NCI-H2107 (cell line): ENCODE measurements at regions not wholly inside any gene's neighbourhood (a gene's known extent, or its start where the extent isn't known, plus 50 kb on each side); places are given as distances from the start of the nearest gene placed in this dataset.

ENCODE experiments used
- DNase-seq: peaks from one replicate; lab custom pipeline; 2025; lab: John Stamatoyannopoulos, UW

DNA sequence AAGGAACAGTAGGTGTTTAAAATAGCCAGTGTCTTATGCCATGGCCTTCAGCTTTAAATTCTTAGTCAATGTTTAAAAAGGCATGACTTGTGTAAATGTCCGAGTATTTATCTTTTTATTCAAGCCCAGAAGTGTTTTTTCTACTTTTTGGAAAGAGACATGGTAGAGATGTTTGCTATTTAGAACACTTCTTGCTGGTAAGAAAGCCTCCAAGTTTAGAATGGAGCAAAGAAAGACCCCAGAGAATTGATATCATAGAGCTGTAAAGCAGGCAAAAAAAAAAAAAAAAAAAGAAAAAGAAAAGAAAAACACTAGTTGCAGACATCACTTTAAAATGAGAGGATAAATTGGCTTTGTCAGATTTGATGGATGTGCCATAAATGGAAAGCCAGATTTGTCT is 375.1 kb downstream of the TMEM167A start:
- DNase-seq: no peak

DNA sequence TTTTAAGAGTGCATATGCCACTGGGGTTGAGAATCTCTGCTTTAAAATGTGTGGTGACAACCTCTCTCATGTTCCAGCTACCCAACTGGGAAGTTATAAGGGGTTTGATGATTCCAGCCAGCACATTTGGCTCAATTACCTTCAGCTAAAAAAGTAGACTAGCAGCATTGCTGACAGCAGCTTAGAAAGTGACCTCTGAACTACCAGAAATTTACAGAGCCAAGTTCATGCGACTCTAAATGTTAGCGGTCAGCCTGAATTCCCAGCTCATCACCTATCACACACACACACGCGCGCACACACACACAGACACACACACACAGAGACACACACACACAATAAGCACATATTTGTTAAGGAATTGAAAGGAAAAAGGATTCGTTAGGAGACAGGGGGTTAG is 377.5 kb downstream of the TMEM167A start:
- DNase-seq: no peak

DNA sequence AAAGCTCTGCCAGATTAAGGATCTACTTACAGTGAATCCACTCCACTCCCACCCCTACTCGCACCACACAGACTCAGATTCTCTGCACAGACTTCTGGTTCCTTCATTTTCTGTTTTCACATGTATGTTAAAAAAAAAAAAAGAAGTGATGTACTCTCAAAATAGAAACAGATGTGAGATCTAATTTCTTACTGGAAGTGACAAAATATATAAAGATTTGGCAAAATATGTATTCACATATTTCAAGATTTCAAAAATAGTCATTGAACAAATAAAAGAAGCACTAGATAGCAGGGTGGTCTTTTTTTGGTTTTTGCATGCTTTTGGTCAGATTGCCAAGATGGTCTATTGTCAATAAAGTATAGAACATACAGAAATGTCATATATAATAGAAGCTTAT is 379.2 kb downstream of the TMEM167A start:
- no peak for DNase-seq

DNA sequence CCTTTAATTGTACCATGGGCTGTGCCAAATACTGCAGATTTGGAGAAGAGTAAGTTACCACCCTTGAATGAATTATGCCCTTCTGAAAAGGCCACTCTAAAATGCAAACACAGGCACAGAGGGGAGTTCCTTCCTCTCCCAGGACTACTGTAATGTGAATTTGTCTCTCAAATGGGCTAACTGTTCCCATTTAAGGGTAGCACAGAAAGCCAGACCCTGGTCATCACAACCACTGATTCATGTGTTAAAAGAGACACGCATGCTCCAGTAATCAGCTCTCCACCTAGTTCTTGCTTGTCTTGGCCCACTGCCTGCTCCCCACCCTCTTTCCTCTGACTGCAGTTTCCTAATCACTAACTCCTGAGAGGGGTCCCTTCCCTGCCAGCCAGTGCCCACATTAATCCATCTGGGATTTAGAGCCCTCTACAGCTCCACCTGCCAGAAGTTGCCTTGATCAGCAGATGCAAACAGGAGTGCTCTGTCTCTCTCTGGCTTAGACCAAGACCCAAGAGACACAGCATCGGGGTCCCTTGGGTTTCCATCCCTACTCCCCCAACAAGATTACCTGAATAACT is 382.4 kb downstream of the TMEM167A start:
- no peak for DNase-seq

DNA sequence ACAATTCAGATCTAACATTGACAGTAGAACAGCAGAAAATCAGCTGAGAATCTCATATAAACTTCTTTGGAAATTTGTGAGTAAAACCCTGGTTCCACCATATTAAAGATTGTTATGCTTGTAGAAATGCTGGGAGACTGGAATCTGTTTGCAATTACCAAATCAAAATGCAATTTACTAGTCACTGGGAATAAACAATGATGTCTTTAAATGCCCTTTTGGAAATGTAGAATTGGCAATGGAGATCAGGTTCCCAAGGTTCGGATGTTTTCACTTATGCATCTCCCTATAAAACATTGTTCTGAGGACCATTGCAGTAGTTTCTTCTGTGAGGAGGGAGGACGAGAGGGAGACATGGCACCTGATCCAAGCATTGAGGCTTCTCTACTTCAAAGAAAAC is 384.4 kb downstream of the TMEM167A start:
- no peak for DNase-seq

DNA sequence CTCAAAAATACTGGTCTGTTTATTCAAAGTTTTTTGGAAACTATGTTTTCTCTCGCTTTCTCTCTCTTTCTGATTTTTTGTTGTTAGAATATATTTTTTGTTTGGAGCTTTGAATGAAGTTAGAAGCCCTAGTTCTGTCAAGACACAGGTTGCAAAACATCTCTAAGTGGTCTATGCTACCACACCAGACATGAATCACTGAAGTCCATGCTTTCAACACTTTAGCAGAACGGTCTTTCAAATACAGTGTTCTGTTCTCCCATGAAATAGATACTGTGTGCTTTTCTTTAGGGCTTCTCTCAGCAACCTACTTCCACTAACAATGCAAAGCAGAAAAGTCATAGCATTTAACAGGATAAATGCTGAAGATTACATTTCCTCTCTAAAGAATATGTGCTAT is 392.5 kb downstream of the TMEM167A start:
- DNase-seq: no peak

DNA sequence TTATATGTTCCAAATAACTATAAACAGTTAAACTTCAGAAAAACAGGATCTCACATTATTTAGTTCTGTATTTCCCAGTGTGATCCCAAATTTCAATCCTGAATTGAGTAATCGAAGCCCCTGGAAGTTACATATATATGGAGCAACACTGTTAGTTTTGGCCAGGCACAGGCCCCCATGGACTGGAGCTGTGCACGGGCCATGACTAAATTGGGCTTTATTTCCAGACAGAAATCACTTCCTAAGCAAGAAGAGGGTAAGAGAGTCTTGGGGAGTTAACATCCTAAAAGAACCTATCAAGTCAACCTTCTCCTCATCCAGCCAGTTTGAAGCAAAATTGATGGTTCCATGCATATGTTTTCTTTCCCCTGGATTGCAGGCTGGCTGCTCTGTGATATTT is 393.0 kb downstream of the TMEM167A start:
- no peak for DNase-seq

DNA sequence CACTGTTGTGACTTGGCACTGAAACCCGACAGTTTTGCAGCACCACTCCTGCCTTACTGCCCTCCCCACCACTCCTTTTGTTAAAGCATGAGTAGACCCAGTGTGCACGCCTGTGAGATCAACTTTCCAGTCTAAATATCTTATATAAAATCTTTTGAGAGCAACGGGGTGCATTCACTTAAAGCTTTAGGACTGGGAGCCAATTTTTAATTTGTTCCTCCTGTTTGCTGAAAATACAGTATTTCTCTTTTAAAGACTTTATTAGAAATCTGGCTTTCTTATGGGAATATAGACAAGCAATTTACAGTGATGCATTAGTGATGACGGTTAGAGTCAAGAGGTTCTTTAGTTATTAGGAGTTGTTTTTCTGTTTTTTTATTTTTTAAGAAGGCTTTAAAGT is 397.5 kb downstream of the TMEM167A start:
- DNase-seq: no peak

DNA sequence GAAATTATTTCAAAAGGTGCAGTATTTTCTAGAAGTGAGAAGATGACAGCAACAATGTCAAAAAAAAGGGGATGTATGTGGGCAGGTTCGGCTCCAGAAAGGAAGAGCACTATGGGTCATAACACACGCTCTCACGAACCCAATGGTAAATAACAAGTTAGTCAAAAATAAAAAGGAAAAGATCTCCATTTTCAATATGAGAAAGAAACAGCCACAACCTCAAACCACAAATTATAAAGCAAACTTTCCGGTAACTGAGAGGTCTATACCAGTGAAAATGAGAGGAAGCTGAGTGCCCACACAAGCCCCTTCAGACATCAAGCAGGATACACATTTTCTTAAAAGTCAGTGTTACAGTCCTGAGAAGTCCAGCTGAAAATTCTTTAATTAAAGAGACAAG is 398.5 kb upstream of the RPS23 start:
- no peak for DNase-seq

DNA sequence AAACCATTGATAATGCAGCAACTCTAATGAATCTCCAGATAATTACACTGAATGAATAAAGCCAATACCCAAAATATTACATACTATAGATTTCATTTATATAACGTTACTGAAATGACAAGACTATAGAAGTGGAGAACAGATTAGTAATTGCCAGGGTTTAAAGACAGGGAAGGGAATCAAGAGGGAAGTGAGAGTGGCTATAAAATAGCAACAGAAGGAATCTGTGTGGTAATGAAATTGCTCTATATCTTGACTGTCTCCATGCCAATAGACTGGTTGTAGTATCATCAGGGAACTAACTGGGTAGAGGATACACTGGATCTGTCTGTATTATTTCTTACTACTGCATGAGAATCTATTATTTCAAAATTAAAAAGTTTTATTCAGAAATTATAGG is 396.5 kb upstream of the RPS23 start:
- DNase-seq: no peak

DNA sequence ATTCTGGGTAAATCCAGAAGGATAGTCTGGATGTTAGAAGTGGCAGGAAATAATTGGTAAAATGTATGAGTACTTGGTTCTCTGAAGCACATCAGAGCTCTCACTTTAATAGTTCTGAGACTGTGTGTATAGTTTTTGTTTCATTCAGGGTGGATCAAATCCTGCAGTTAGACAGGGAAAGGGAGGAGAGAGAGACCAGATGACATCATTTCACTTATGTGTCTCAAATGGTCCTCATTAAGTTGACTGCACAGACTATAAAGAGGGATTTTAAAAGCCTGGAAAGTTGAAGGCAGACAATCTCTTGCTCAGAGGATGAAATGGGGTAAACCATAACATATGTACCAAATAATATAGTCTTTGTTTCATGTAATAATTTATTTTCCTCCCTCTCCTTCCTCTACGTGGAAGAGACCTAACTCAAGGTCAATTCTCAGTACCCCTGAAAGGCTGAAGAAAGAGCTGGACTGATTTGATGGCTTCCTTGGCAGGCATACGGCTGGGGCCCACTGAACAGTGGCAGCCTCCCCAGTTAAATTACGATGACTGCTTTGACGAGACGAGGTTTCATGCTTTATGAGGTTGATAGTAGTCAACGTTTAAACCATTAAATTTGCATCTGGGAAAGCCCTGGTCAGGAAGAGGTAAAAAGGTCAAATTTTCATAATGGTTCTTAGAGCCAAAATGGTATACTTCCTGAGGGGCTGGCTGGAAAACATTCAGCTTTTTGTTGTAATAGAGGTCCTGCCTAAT is 395.1 kb upstream of the RPS23 start:
- DNase-seq: no peak

DNA sequence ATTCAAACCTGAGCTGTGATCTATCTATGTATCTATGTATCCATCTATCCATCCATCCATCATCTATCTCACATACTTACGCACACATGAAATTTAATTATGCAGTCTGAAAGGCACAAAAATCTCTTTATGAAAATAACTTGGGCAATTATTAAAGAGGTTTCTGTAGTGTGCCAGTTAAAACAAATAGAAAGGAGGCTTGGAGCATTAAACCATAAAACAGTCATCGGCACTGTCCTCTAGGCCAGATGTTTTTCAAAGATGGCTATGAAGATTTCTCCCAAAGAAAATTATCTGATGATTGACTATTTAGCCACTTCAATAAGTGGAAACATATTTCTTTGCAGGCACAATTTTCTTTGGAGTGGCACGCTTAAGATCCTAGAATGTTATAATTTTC is 392.5 kb upstream of the RPS23 start:
- DNase-seq: no peak

DNA sequence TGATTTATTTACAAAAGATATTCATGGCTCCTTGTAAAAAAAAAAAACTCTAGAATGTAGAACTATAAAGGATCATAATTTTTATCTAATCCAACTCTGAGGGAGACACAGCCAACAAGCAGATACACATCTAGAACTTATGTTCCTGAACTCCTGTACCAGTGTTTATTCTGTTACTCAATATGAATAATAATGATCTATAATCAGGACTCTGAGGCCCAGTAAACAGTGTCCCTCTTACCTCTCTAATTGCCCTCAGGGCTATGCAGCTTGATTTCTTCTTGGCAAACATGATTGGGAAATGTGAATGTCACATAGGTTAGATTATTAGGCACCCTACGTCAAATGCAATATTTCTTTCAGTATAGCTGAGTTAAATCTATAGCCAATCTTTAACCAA is 391.6 kb upstream of the RPS23 start:
- no peak for DNase-seq

DNA sequence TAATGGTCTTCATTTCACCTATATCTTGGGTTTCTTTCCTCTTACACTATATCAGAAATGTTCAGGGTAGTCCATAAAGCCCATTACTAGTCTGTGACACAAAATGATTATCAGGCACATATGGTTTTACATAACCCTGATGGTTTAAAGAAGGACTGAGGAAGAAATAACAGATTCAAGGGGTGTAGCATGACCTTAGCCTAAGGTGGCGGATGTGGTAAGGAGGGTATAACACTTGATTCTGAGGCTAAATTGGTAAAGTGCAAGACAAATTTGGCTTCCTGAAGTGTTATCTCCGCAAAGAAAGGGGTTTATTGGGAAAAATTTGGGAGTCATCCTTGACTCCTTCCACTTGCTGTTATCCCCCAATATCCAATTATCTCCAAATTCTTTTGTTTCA is 388.2 kb upstream of the RPS23 start:
- DNase-seq: no peak

DNA sequence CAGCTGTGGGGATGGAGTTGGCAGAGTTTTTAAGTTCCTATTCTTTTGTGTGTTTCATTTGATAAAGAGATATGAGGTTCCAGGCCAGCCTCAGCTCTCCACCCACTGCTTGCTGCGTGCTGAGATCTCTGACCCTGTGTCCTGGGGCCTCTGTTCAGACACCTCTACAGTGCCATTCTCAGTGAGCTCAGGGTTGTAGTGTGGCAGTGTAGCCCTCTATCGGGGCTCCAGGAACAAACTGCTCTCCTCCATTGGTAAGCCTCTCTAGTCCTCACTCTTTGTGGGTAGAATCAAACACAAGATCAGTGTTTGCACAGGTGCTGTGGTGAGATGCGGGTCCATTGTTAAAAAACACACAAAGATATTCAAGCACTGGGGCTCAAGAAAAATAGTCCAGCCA is 386.6 kb upstream of the RPS23 start:
- DNase-seq: no peak

DNA sequence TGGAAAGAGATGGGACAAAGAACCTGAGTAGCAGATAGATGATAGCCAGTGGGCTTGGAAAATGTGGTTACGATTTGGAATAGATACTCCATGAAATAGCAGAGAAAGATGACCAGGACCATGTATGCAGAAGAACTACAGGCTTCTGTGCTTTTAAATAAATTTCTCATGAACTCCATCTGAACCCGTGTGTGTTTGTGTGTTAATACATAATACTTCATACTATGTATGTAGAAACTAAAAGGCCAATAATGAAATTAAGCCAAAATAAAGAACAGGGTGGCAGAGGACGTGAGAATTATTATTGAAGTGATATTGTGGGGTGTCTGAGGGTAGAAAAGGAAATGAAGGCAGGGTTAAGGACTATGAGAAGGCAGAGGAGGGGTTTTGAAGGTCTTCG is 385.1 kb upstream of the RPS23 start:
- no peak for DNase-seq

DNA sequence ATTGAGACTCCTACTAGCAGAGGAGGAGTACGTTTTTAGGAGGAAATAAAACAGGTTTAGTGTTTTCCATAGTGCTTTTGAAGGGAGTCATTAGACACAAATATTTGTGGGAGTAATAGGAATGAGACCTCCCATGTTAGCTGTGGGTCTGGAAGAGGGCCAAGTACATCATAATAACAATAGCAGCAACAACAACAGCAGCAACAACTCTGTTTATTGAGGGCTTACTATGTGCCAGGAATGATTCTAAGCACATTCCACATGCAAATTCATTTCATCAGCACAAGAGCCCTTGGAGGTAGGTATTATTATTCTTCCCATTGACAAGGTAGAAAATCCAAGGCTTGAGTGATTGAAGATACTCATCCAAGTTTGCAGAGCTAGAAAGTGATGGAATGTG is 384.2 kb upstream of the RPS23 start:
- no peak for DNase-seq

DNA sequence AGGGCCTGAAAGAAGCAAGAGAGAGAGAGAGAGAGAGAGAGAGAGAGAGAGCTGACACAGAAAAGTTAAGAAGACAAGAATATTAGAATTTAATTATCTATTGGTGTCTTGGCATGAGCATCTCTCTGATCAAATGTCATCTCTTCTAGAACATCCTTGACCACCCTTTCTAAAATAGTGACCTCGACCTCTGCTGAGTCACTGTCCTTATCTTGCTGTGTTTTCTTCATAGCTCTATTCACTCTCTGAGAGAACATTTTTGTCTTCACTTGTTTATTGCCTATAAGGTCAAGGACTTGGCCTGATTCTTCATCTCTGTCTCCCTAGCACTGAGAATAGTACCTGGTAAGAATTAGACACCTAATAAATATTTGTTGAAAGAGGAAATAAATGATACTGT is 383.8 kb upstream of the RPS23 start:
- no peak for DNase-seq

DNA sequence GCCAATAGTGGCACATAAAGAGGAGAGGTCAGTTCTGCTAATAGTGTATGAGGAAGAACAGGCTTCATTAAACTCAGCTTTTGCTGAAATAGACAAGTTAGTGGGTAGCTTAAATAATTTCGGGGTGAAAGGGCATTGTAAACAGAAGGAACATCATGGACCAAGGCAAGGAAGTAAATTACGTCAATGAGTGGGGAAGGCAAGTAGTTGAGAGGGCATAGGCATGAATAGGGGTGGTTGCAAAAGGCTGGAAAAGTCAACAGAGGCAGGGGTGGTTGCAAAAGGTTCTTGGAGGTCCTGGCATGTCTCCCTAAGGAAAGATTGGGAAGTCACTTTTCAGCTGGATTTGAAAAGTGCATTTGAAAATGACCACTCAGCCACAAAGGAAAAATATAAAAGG is 383.3 kb upstream of the RPS23 start:
- DNase-seq: no peak

DNA sequence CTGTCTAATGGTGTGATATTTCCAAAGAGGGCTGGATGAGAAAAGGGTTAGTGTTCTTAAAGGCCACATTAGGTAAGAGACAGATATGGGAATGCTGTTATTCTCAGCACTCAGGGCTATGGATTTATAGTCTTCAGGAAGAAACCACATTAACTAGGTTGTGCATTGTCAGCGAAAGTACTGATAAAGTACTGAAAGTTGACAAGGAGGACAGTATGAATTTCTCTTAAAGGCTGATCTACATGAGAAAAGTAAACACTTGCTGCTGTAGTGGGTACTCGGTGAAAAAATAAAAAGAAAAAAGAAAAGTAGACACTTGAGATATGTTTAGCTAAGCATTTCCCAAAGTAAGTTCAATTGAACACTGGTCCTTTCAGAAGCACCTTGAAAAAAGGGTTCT is 381.0 kb upstream of the RPS23 start:
- no peak for DNase-seq

DNA sequence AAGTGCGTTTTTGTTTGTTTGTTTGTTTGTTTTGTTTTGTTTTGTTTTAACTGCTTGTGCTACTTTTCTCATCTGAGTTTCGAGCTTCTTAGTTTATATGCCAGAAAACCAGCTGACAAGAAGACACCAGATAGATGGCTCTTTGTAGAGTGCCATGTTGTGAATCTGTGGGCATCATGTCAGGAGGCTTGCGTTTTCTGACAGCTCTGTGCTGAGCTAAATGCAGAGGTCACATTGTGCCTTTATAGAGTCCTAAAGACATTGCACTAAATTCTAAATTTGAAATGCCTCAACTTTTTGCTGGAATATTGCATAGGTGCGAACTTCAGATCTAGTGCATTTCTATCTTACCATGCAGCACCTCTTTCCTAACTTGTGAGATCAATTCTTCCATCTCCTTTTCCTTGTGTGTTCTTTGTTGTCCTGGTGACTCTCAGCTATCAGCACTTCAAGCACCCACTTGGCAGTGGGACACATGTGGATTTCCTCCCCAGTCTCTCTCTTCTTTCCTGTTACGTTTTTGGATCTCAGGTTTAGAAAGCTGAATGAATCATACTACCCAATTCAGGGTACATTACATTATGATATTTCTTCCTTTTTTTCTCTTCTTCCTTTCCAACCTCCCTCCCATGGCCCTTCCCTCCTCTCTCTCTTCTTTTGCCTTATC is 379.0 kb upstream of the RPS23 start:
- DNase-seq: no peak

DNA sequence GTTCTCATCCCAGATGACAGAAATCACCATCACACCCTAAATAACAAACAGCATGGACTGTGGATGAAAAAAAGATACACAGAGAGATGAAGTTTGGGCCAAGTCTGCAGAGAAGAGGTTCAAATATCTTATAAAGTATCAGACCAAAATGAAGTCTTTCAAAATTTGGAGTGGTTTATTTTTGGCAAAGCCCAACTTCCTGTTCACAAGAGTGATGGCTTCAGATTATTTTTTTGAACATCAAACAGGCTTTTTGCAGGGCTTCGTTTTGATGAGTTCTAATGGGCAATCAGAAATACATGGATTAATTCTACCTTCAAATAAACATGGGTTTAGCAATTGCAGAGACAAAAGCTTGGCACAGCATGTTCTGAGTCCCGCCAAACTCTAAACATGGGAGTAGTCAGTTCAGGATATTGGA is 378.2 kb upstream of the RPS23 start:
- no peak for DNase-seq

DNA sequence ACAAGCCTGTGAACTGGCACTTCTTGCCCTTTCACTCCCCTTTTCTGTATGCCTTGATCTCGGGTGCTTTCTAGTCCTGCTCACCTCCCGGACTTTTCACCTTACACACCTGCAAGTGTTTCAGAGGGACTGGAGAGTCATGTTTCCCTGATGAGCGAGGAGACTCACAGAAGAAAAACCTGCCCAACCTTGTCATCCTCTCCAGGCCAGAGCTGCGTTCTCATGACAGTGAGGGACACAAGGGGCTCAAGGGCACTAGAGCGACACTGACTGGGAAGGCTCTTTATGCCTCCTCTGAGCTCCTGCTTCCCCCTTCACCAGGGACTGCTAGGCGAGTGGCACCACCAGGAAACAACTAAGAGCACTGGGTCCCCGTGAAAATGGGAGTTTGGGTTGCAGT is 376.9 kb upstream of the RPS23 start:
- DNase-seq: no peak

DNA sequence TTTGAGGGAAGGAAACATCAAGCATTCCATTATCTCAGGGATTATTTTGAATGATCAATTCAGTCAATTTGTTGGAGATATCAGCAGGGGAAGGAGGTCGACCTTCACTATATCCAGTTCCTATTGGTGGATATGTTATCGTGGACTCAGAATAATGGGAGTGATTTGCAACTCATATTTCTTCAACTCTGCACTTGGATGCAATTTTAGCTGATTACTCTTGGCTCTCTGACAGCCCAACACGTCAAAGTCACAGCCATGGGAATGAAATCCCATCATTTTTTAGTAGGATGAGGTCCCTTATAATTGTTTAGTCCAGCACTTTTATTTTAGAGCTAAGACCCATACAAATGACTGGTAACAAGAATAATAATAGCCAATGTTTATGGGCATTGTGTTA is 371.8 kb upstream of the RPS23 start:
- DNase-seq: no peak
